Naive thymus-derived CD4-positive, alpha-beta T cell (primary cell): ENCODE measurements at regions not wholly inside any gene's neighbourhood (a gene's known extent, or its start where the extent isn't known, plus 50 kb on each side); places are given as distances from the start of the nearest gene placed in this dataset.
"Not testable (repeated sequence)": the region's sequence is repeated elsewhere in the genome, so short reads cannot be mapped to it uniquely, and the experiment has no call there.

Experiments
- ATAC-seq: fragments of 150-1000 bp; cut with Tn5 transposase; 2 replicates; pipeline ENCODE4 v1.10.0; 2021; ENCODE audit warnings: mild to moderate bottlenecking, moderate library complexity
- CTCF ChIA-PET: fragments of 350-600 bp; sonication (Branson Sonifier 250); formaldehyde crosslinking; loops from one replicate; lab custom pipeline; 2021; ENCODE audit warnings: antibody characterized with exemption; lab: Charles Lee
- POLR2A ChIA-PET: fragments of 350-600 bp; sonication (Branson Sonifier 250); formaldehyde crosslinking; loops from one replicate; lab custom pipeline; 2021; ENCODE audit warnings: antibody characterized with exemption, inconsistent platforms; lab: Charles Lee
- DNase-seq, 9 donors: peaks; one replicate each; pipeline versions ENCODE4 v3.0.0 to v3.0.0-alpha.2; 2020 to 2022; ENCODE audit warnings: mixed read lengths in 1 of 9
- H3K27ac ChIP-seq: one replicate; pipeline ENCODE4 v1.7.0; 2013; ENCODE audit warnings: mild to moderate bottlenecking, low read depth, low read length, moderate library complexity
- H3K27me3 ChIP-seq, 2 donors: one replicate each; pipeline ENCODE4 v1.7.0; 2013; ENCODE audit warnings: low read length in 2 of 2, mild to moderate bottlenecking in 2 of 2, moderate library complexity in 2 of 2; ENCODE audit not compliant: control insufficient read depth in 2 of 2, insufficient read depth in 2 of 2
- H3K36me3 ChIP-seq, 3 experiments: 1 replicate in 2 of 3; 2 replicates in 1 of 3; pipeline ENCODE4 v1.7.0; 2013; ENCODE audit warnings: low read length in 3 of 3, mild to moderate bottlenecking in 3 of 3, moderate library complexity in 1 of 3; ENCODE audit not compliant: insufficient read depth in 3 of 3, control insufficient read depth in 2 of 3
- H3K4me1 ChIP-seq, 2 donors: one replicate each; pipeline ENCODE4 v1.7.0; 2013; ENCODE audit warnings: low read length in 2 of 2, mild to moderate bottlenecking in 2 of 2, moderate library complexity in 1 of 2; ENCODE audit not compliant: control insufficient read depth in 2 of 2, insufficient read depth in 2 of 2
- H3K4me3 ChIP-seq: 2 replicates; pipeline ENCODE4 v1.7.0; 2013; ENCODE audit warnings: mild to moderate bottlenecking, low read length
- H3K9me3 ChIP-seq, 3 experiments: 1 replicate in 2 of 3; 2 replicates in 1 of 3; pipeline ENCODE4 v1.7.0; 2013; ENCODE audit warnings: low read length in 3 of 3; ENCODE audit not compliant: control insufficient read depth in 2 of 3
- H3K27ac Mint-ChIP-seq, 9 donors: one replicate each; pipeline ENCODE4 v1.8.0; 2020 to 2022; ENCODE audit warnings: mixed read lengths in 9 of 9, mild to moderate bottlenecking in 8 of 9, moderate library complexity in 5 of 9, inconsistent platforms in 2 of 9
- H3K27me3 Mint-ChIP-seq, 5 donors: one replicate each; pipeline ENCODE4 v1.8.0; 2021 to 2022; ENCODE audit warnings: mixed read lengths in 5 of 5, mild to moderate bottlenecking in 1 of 5
- H3K36me3 Mint-ChIP-seq, 5 donors: one replicate each; pipeline ENCODE4 v1.8.0; 2020 to 2022; ENCODE audit warnings: mixed read lengths in 5 of 5, mild to moderate bottlenecking in 3 of 5, inconsistent platforms in 1 of 5
- H3K4me1 Mint-ChIP-seq, 7 donors: one replicate each; pipeline ENCODE4 v1.8.0; 2020 to 2022; ENCODE audit warnings: mixed read lengths in 7 of 7, mild to moderate bottlenecking in 3 of 7, inconsistent platforms in 1 of 7
- H3K4me3 Mint-ChIP-seq, 10 donors: one replicate each; pipeline ENCODE4 v1.8.0; 2020 to 2022; ENCODE audit warnings: mild to moderate bottlenecking in 10 of 10, mixed read lengths in 10 of 10, moderate library complexity in 6 of 10, inconsistent platforms in 2 of 10
- H3K9me3 Mint-ChIP-seq, 11 donors: one replicate each; pipeline ENCODE4 v1.8.0; 2020 to 2022; ENCODE audit warnings: mixed read lengths in 11 of 11, mild to moderate bottlenecking in 4 of 11, inconsistent platforms in 1 of 11, moderate library complexity in 1 of 11
- intact Hi-C, 2 donors: fragments of 100-400 bp; cut with micrococcal nuclease; formaldehyde crosslinking; loops; one replicate each; pipeline ENCODE4 v1.15.1; 2023

GRCh38 chr4:81678801-81679200, 207.1 kb upstream of the RASGEF1B start:
- ChIA-PET POLR2A (interaction anchor here (0.8 kb wide), 1 partner anchor 119 kb away, joined by 3 read pairs; no protein-coding TSS in a partner anchor), CTCF (no interaction called here)
- Histone ChIP-seq H3K9me3 (no peaks in the 10 kb centered on the region), H3K4me1 (no peaks in the 10 kb centered on the region), H3K4me3 (no peak overlapping the region), H3K36me3 (no peaks in the 10 kb centered on the region), H3K27me3 (no peaks in the 10 kb centered on the region), H3K27ac (no peak overlapping the region)
- H3K36me3 Mint-ChIP-seq, result no peaks in the 10 kb centered on the region
- no peak for DNase-seq
- no peaks in the 10 kb centered on the region for H3K4me1 Mint-ChIP-seq
- no peak for ATAC-seq
- no peak overlapping the region for H3K4me3 Mint-ChIP-seq
- H3K9me3 Mint-ChIP-seq, result peaks cover 0 to 7% (median 0%) of the 10 kb centered on the region in 11 donors
- peaks cover 0 to 6% (median 0%) of the 10 kb centered on the region in 5 donors for H3K27me3 Mint-ChIP-seq
- intact Hi-C loops, result no loop called here
- H3K27ac Mint-ChIP-seq, result no peak overlapping the region

GRCh38 chr4:81676537-81676936, 204.8 kb upstream of the RASGEF1B start:
- Mint-ChIP-seq H3K27ac (no peak overlapping the region), H3K4me3 (no peak overlapping the region), H3K36me3 (no peaks in the 10 kb centered on the region), H3K27me3 (peaks cover 0 to 5% (median 0%) of the 10 kb centered on the region in 5 donors), H3K4me1 (no peaks in the 10 kb centered on the region), H3K9me3 (peaks cover 0 to 7% (median 0%) of the 10 kb centered on the region in 11 donors)
- intact Hi-C loops, result no loop called here
- no peaks in the 10 kb centered on the region for H3K36me3 ChIP-seq
- no peaks in the 10 kb centered on the region for H3K4me1 ChIP-seq
- no peak overlapping the region for H3K27ac ChIP-seq
- ATAC-seq (no peak), DNase-seq (no peak)
- H3K27me3 ChIP-seq, result no peaks in the 10 kb centered on the region
- ChIA-PET CTCF (interaction anchor here (0.8 kb wide), 1 partner anchor 209 kb away, joined by 3 read pairs; no protein-coding TSS in a partner anchor), POLR2A (no interaction called here)
- H3K9me3 ChIP-seq, result no peaks in the 10 kb centered on the region
- no peak overlapping the region for H3K4me3 ChIP-seq

GRCh38 chr4:81675791-81676393, 204.2 kb upstream of the RASGEF1B start:
- Histone ChIP-seq H3K9me3 (no peaks in the 10 kb centered on the region), H3K36me3 (no peaks in the 10 kb centered on the region), H3K27me3 (no peaks in the 10 kb centered on the region), H3K27ac (no peak overlapping the region), H3K4me1 (no peaks in the 10 kb centered on the region), H3K4me3 (no peak overlapping the region)
- ChIA-PET CTCF (interaction anchor here (0.8 kb wide), 1 partner anchor 209 kb away, joined by 3 read pairs; no protein-coding TSS in a partner anchor), POLR2A (no interaction called here)
- DNase-seq, result no peak
- no peak for ATAC-seq
- intact Hi-C loops, result no loop called here
- H3K27ac Mint-ChIP-seq, result no peak overlapping the region
- H3K36me3 Mint-ChIP-seq, result no peaks in the 10 kb centered on the region
- peaks cover 0 to 7% (median 0%) of the 10 kb centered on the region in 11 donors for H3K9me3 Mint-ChIP-seq
- H3K4me1 Mint-ChIP-seq, result no peaks in the 10 kb centered on the region
- H3K27me3 Mint-ChIP-seq, result peaks cover 0 to 2% (median 0%) of the 10 kb centered on the region in 5 donors
- no peak overlapping the region for H3K4me3 Mint-ChIP-seq

- H3K27ac ChIP-seq, result no peak overlapping the region
- no peaks in the 10 kb centered on the region for H3K4me1 ChIP-seq
- no peak overlapping the region for H3K4me3 Mint-ChIP-seq
- no peak overlapping the region for H3K27ac Mint-ChIP-seq
- no peak for DNase-seq
- no peaks in the 10 kb centered on the region for H3K27me3 ChIP-seq
- H3K9me3 Mint-ChIP-seq, result peaks cover 0 to 1% (median 0%) of the 10 kb centered on the region in 11 donors
- no peak overlapping the region for H3K4me3 ChIP-seq
- ATAC-seq, result no peak
- H3K27me3 Mint-ChIP-seq, result no peaks in the 10 kb centered on the region
- ChIA-PET CTCF (no interaction called here), POLR2A (no interaction called here)
- intact Hi-C loops, result no loop called here
- no peaks in the 10 kb centered on the region for H3K9me3 ChIP-seq
- H3K36me3 ChIP-seq, result no peaks in the 10 kb centered on the region
- H3K36me3 Mint-ChIP-seq, result no peaks in the 10 kb centered on the region
- H3K4me1 Mint-ChIP-seq, result no peaks in the 10 kb centered on the region
Measured at GRCh38 chr4:81673961-81674360, 202.3 kb upstream of the RASGEF1B start.

- H3K9me3 Mint-ChIP-seq, H3K4me3 ChIP-seq, H3K27ac ChIP-seq, H3K36me3 ChIP-seq, POLR2A ChIA-PET, H3K27me3 Mint-ChIP-seq, CTCF ChIA-PET, H3K4me3 Mint-ChIP-seq, ATAC-seq, H3K36me3 Mint-ChIP-seq, H3K4me1 ChIP-seq, H3K27ac Mint-ChIP-seq, H3K27me3 ChIP-seq, H3K4me1 Mint-ChIP-seq, H3K9me3 ChIP-seq, intact Hi-C loops, DNase-seq: not testable (repeated sequence)
Measured at GRCh38 chr4:81668328-81668727, 196.6 kb upstream of the RASGEF1B start.

GRCh38 chr4:81667539-81667938, 195.8 kb upstream of the RASGEF1B start:
- H3K27ac Mint-ChIP-seq, result no peak overlapping the region
- H3K4me1 ChIP-seq, result no peaks in the 10 kb centered on the region
- no peaks in the 10 kb centered on the region for H3K27me3 Mint-ChIP-seq
- DNase-seq, result no peak
- H3K36me3 Mint-ChIP-seq, result no peaks in the 10 kb centered on the region
- no peaks in the 10 kb centered on the region for H3K27me3 ChIP-seq
- H3K27ac ChIP-seq, result no peak overlapping the region
- peaks cover 0 to 1% (median 0%) of the 10 kb centered on the region in 11 donors for H3K9me3 Mint-ChIP-seq
- ChIA-PET POLR2A (no interaction called here), CTCF (interaction anchor here (0.7 kb wide), 1 partner anchor 137 kb away, joined by 3 read pairs; no protein-coding TSS in a partner anchor)
- peaks cover 0 to 2% (median 0%) of the 10 kb centered on the region in 7 donors for H3K4me1 Mint-ChIP-seq
- intact Hi-C loops, result no loop called here
- H3K4me3 Mint-ChIP-seq, result no peak overlapping the region
- ATAC-seq, result no peak
- no peaks in the 10 kb centered on the region for H3K9me3 ChIP-seq
- H3K4me3 ChIP-seq, result no peak overlapping the region
- no peaks in the 10 kb centered on the region for H3K36me3 ChIP-seq

GRCh38 chr4:81666491-81666890, 194.8 kb upstream of the RASGEF1B start:
- H3K27ac Mint-ChIP-seq, result no peak overlapping the region
- POLR2A ChIA-PET, result no interaction called here
- Histone ChIP-seq H3K9me3 (no peaks in the 10 kb centered on the region), H3K4me3 (no peak overlapping the region), H3K4me1 (no peaks in the 10 kb centered on the region), H3K36me3 (no peaks in the 10 kb centered on the region), H3K27me3 (no peaks in the 10 kb centered on the region), H3K27ac (no peak overlapping the region)
- DNase-seq, result no peak
- H3K4me1 Mint-ChIP-seq, result peaks cover 0 to 2% (median 0%) of the 10 kb centered on the region in 7 donors
- H3K9me3 Mint-ChIP-seq, result peaks cover 0 to 1% (median 0%) of the 10 kb centered on the region in 11 donors
- ATAC-seq, result no peak
- intact Hi-C loops, result no loop called here
- no peaks in the 10 kb centered on the region for H3K36me3 Mint-ChIP-seq
- H3K4me3 Mint-ChIP-seq, result no peak overlapping the region
- no peaks in the 10 kb centered on the region for H3K27me3 Mint-ChIP-seq
- CTCF ChIA-PET, result interaction anchor here (0.7 kb wide), 1 partner anchor 1753 kb away, joined by 3 read pairs; no protein-coding TSS in a partner anchor
